K562 (cell line): ENCODE measurements at regions not wholly inside any gene's neighbourhood (a gene's known extent, or its start where the extent isn't known, plus 50 kb on each side); places are given as distances from the start of the nearest gene placed in this dataset.

Experiments
- CCAR2 ChIP-seq: fragments of 200-400 bp; formaldehyde crosslinking; IDR thresholded peaks from 2 replicates; pipeline ENCODE4 v1.6.1; 2017; ENCODE audit warnings: mild to moderate bottlenecking, low read depth, low read length
- EZH2 ChIP-seq: IDR thresholded peaks from 2 replicates; pipeline ENCODE4 v1.6.1; 2012; ENCODE audit warnings: low read depth, mild to moderate bottlenecking, inconsistent platforms, low read length, borderline replicate concordance
- GATA2 ChIP-seq: sonication (generic); formaldehyde crosslinking; IDR thresholded peaks from 2 replicates; pipeline ENCODE4 v1.4.0; 2020; ENCODE audit warnings: mild to moderate bottlenecking, missing genetic modification reagents
- NRF1 ChIP-seq, 2 experiments: fragments of 450-650 bp; IDR thresholded peaks in 1 of 2; conservative IDR thresholded peaks in 1 of 2; 2 replicates each; pipeline ENCODE4 v1.6.1; 2014; ENCODE audit warnings: mild to moderate bottlenecking in 2 of 2
- POLR2AphosphoS2 ChIP-seq: IDR thresholded peaks from 2 replicates; pipeline ENCODE4 v1.6.1; 2012; ENCODE audit warnings: low read length, improper control_type of control experiment
- SIX5 ChIP-seq, 2 experiments: IDR thresholded peaks; 2 replicates each; pipeline ENCODE4 v1.6.1; 2011; ENCODE audit warnings: low read length in 2 of 2, borderline replicate concordance in 1 of 2, low read depth in 1 of 2, mild to moderate bottlenecking in 1 of 2, moderate library complexity in 1 of 2; ENCODE audit not compliant: insufficient read depth in 1 of 2
- SP2 ChIP-seq: IDR thresholded peaks from 2 replicates; pipeline ENCODE4 v1.6.1; 2011; ENCODE audit warnings: mild to moderate bottlenecking, low read depth, low read length, moderate library complexity; ENCODE audit not compliant: poor library complexity, severe bottlenecking; ENCODE audit errors: extremely low read depth
- TAF1 ChIP-seq: IDR thresholded peaks from 2 replicates; pipeline ENCODE4 v1.6.1; 2011; ENCODE audit warnings: mild to moderate bottlenecking, low read length, moderate library complexity; ENCODE audit not compliant: insufficient read depth, control insufficient read depth, severe bottlenecking; ENCODE audit errors: extremely low read depth
- VEZF1 ChIP-seq: fragments of 200-800 bp; sonication (Bioruptor generic); IDR thresholded peaks from 2 replicates; pipeline ENCODE4 v1.6.1; 2017; ENCODE audit warnings: missing genetic modification characterization, missing compliant biosample characterization
- ZNF24 ChIP-seq: fragments of 450-650 bp; IDR thresholded peaks from 2 replicates; pipeline ENCODE4 v1.6.1; 2016
- ZNF253 ChIP-seq: fragments of 250-450 bp; sonication (Bioruptor Pico); conservative IDR thresholded peaks from 2 replicates; pipeline ENCODE4 v1.6.1; 2021; ENCODE audit warnings: mild to moderate bottlenecking
- ZSCAN29 ChIP-seq: fragments of 450-650 bp; IDR thresholded peaks from 2 replicates; pipeline ENCODE4 v1.6.1; 2017
- TF ChIP-seq, protein P1 (sequence below), 3 experiments: IDR thresholded peaks in 2 of 3; conservative IDR thresholded peaks in 1 of 3; 2 replicates each; pipeline ENCODE4 v1.5.1; 2011 to 2012; ENCODE audit warnings: low read length in 3 of 3, mild to moderate bottlenecking in 3 of 3, control low read depth in 2 of 3, improper control_type of control experiment in 1 of 3, inconsistent platforms in 1 of 3, low read depth in 1 of 3, mixed read lengths in 1 of 3, moderate library complexity in 1 of 3; ENCODE audit not compliant: insufficient read depth in 2 of 3

GRCh38 chr22:47395481-47395880 lies 633.0 kb downstream of the TBC1D22A start:
- TF ChIP-seq EZH2 (no peak), ZNF24 (no peak), ZSCAN29 (no peak), CCAR2 (no peak), SP2 (no peak), VEZF1 (CRISPR knock-in tag) (no peak), TAF1 (no peak), NRF1 (conservative IDR thresholded peaks at IDR 0.05 in 1 of 2, IDR thresholded peaks at IDR 0.05 in 1 of 2) (no peak), GATA2 (CRISPR knock-in tag) (no peak), POLR2AphosphoS2 (no peak), ZNF253 (no peak), SIX5 (IDR thresholded peaks at IDR 0.05; ENCODE audit: borderline replicate concordance in 1 of 2, insufficient read depth in 1 of 2, low read depth in 1 of 2, low read length in 2 of 2) (no peak)
- TF ChIP-seq, protein P1, sequence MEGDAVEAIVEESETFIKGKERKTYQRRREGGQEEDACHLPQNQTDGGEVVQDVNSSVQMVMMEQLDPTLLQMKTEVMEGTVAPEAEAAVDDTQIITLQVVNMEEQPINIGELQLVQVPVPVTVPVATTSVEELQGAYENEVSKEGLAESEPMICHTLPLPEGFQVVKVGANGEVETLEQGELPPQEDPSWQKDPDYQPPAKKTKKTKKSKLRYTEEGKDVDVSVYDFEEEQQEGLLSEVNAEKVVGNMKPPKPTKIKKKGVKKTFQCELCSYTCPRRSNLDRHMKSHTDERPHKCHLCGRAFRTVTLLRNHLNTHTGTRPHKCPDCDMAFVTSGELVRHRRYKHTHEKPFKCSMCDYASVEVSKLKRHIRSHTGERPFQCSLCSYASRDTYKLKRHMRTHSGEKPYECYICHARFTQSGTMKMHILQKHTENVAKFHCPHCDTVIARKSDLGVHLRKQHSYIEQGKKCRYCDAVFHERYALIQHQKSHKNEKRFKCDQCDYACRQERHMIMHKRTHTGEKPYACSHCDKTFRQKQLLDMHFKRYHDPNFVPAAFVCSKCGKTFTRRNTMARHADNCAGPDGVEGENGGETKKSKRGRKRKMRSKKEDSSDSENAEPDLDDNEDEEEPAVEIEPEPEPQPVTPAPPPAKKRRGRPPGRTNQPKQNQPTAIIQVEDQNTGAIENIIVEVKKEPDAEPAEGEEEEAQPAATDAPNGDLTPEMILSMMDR (IDR thresholded peaks at IDR 0.05 in 2 of 3, conservative IDR thresholded peaks at IDR 0.05 in 1 of 3; ENCODE audit: insufficient read depth in 2 of 3, low read depth in 1 of 3, low read length in 3 of 3): no peak
